Mucosa of rectum (tissue), 2 donors: ENCODE measurements at regions not wholly inside any gene's neighbourhood (a gene's known extent, or its start where the extent isn't known, plus 50 kb on each side); places are given as distances from the start of the nearest gene placed in this dataset.
"Not testable (repeated sequence)": the region's sequence is repeated elsewhere in the genome, so short reads cannot be mapped to it uniquely, and the experiment has no call there.

Source experiments
- H3K27ac ChIP-seq, 2 donors: one replicate each; pipeline ENCODE4 v1.7.0; 2013; ENCODE audit warnings: inconsistent platforms in 2 of 2, low read depth in 2 of 2, low read length in 2 of 2
- H3K27me3 ChIP-seq, 2 donors: one replicate each; pipeline ENCODE4 v1.7.0; 2013; ENCODE audit warnings: low read length in 2 of 2; ENCODE audit not compliant: control insufficient read depth in 2 of 2, insufficient read depth in 2 of 2
- H3K36me3 ChIP-seq, 2 donors: one replicate each; pipeline ENCODE4 v1.7.0; 2013; ENCODE audit warnings: low read length in 2 of 2; ENCODE audit not compliant: control insufficient read depth in 2 of 2, insufficient read depth in 2 of 2
- H3K4me1 ChIP-seq, 2 donors: one replicate each; pipeline ENCODE4 v1.7.0; 2013; ENCODE audit warnings: low read length in 2 of 2, mild to moderate bottlenecking in 1 of 2; ENCODE audit not compliant: control insufficient read depth in 2 of 2, insufficient read depth in 2 of 2
- H3K4me3 ChIP-seq, 2 donors: one replicate each; pipeline ENCODE4 v1.7.0; 2013; ENCODE audit warnings: low read length in 2 of 2
- H3K9ac ChIP-seq, 2 donors: one replicate each; pipeline ENCODE4 v1.7.0; 2013; ENCODE audit warnings: low read length in 2 of 2, low read depth in 1 of 2, mild to moderate bottlenecking in 1 of 2
- H3K9me3 ChIP-seq, 2 donors: one replicate each; pipeline ENCODE4 v1.7.0; 2013; ENCODE audit warnings: low read length in 2 of 2; ENCODE audit not compliant: control insufficient read depth in 2 of 2
- donor health status: healthy.
- donor health status: Normal muscosa, but diverticular disease.

DNA sequence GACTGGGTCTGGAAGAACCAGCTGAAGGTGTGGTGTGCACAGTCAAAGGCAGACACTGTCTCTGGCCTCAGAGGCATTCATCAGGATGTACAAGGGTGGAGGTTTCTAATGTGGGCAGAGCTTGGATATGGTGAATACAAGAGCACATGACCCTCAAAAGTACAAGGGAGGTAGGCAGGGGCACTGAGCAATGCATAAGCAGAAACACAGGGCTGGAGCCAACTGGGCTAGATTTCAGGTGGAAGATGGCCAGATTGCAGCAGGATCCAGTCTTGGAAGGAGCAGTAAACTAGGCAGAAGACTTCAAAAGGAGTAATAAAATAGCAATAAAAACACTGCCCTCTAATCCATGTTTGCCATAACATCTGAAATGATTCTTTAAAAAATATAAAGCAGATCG, 417.1 kb downstream of the OLFM4 start:
- Histone ChIP-seq H3K27me3 (no peaks in the 10 kb centered on the region), H3K36me3 (no peaks in the 10 kb centered on the region), H3K4me1 (no peaks in the 10 kb centered on the region), H3K27ac (no peak overlapping the region), H3K4me3 (no peak overlapping the region), H3K9ac (no peak overlapping the region), H3K9me3 (no peaks in the 10 kb centered on the region)

DNA sequence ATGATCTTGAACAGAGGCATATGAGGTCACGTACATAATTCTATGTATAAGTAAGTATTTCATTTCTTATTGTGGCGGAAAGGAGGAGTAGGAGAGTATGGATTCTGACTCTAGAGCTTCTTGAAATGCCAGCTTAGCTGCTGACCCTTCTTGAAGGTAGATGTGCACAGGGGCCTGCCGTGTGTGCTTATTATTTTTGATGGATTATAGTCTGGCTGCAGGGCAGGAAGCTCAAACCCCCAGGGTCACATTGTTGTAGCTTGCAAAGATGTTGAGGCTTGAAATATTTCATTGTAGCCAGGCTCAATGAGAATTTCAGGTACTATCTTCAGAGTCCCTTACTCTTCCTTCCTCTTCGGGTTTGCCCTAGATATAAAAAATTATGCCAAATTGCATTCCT, 418.8 kb downstream of the OLFM4 start:
- H3K9ac ChIP-seq, result no peak overlapping the region
- no peak overlapping the region for H3K4me3 ChIP-seq
- no peaks in the 10 kb centered on the region for H3K4me1 ChIP-seq
- no peaks in the 10 kb centered on the region for H3K9me3 ChIP-seq
- H3K27ac ChIP-seq, result no peak overlapping the region
- H3K36me3 ChIP-seq, result no peaks in the 10 kb centered on the region
- no peaks in the 10 kb centered on the region for H3K27me3 ChIP-seq

DNA sequence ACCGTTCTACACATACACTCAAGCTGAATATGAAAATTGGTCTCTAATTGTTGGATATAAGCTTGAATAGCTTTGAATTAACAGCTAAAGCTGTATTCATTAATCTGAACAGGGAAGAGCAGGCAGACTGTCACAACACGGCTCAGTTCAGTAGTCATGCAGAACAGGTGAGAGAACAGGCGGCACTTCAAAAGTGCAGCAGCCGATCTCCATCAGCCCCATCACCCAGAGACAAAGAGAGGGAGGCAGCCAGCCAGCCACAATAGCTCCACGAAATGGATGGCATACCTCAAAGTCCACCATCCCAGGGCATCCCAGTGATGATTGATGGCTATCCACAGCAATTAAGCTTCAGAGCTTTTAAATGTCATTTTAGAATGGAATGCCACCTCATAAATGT, 419.2 kb downstream of the OLFM4 start:
- Histone ChIP-seq H3K4me3 (no peak overlapping the region), H3K4me1 (no peaks in the 10 kb centered on the region), H3K27ac (no peak overlapping the region), H3K36me3 (no peaks in the 10 kb centered on the region), H3K9me3 (no peaks in the 10 kb centered on the region), H3K9ac (no peak overlapping the region), H3K27me3 (no peaks in the 10 kb centered on the region)

DNA sequence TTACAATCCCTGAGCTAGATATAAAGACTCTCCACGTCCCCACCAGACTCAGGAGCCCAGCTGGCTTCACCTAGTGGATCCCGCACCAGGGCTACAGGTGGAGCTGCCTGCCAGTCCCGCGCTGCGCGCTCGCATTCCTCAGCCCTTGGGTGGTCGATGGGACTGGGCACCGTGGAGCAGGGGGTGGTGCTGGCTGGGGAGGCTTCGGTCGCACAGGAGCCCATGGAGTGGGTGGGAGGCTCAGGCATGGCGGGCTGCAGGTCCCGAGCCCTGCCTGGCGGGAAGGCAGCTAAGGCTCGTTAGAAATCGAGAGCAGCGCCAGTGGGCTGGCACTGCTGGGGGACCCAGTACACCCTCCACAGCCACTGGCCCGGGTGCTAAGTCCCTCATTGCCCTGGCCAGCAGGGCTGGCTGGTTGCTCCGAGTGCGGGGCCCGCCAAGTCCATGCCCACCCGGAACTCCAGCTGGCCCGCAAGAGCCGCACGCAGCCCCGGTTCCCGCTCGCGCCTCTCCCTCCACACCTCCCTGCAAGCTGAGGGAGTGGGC, 423.7 kb downstream of the OLFM4 start:
- not testable (repeated sequence) for H3K9ac ChIP-seq, H3K36me3 ChIP-seq, H3K4me1 ChIP-seq, H3K9me3 ChIP-seq, H3K4me3 ChIP-seq, H3K27me3 ChIP-seq, H3K27ac ChIP-seq

DNA sequence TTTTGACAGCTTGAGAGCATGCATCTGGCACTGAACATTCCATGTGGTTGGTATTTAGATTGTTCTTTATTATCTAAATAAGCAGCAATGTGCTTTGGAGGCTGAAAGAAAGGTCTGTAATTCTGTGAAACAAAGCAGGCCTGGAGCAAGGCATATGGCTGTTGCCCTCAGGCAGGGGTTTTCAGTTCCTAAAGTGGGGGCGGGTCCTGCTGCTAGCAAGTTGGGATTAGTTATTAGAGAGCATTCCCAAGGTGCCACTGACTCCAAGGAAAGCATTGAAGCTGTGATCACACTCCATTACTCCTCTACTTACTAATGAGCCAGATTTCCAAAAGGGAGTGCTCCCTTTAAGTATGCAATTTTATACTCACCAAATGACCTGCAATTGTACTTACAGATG, 432.2 kb downstream of the OLFM4 start:
- no peaks in the 10 kb centered on the region for H3K36me3 ChIP-seq
- H3K4me3 ChIP-seq, result no peak overlapping the region
- H3K9ac ChIP-seq, result no peak overlapping the region
- no peaks in the 10 kb centered on the region for H3K27me3 ChIP-seq
- H3K27ac ChIP-seq, result no peak overlapping the region
- H3K9me3 ChIP-seq, result peaks cover 2 to 3% of the 10 kb centered on the region in 2 donors
- no peaks in the 10 kb centered on the region for H3K4me1 ChIP-seq

DNA sequence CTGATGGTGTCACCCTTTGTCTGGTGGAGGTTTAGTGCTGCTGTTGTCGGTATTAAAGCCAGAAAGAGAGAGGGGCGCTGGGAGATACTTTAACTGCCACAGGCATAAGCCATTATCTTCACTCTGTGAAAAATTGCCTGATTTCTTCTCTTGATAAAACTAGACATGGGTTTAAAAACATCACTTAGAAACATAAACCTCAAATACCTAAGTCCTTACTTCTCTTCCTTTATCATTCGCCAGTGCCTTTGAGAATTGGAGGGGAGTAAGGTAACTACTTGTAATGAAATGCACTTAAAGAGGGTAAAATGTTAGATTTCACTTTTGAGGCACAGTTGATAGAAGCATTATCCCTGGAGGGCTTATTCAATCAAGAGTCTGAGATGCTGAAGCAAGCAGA, 434.5 kb downstream of the OLFM4 start:
- H3K4me3 ChIP-seq, result no peak overlapping the region
- H3K27ac ChIP-seq, result no peak overlapping the region
- no peaks in the 10 kb centered on the region for H3K4me1 ChIP-seq
- no peaks in the 10 kb centered on the region for H3K9me3 ChIP-seq
- no peaks in the 10 kb centered on the region for H3K36me3 ChIP-seq
- H3K9ac ChIP-seq, result no peak overlapping the region
- H3K27me3 ChIP-seq, result no peaks in the 10 kb centered on the region

DNA sequence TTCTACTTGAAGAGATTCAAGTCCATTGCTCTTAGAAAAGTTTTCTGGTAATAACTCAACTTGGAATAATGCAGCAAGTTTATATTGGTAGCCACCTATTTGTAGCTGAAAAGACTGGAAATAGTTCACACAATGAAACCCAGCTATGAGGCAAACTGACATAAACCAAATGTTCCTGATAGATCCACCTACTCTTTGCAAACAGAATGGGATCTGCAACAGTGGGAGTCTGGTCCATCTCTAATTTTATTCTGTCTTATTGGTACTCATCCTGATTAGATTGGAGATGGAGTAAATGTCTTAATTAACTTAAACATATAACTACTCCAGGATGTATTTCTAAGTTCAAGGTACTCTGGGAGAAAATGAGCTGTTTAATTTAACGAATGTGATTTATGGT, 438.0 kb downstream of the OLFM4 start:
- Histone ChIP-seq H3K4me3 (no peak overlapping the region), H3K9me3 (no peaks in the 10 kb centered on the region), H3K36me3 (no peaks in the 10 kb centered on the region), H3K9ac (no peak overlapping the region), H3K4me1 (no peaks in the 10 kb centered on the region), H3K27ac (no peak overlapping the region), H3K27me3 (no peaks in the 10 kb centered on the region)

DNA sequence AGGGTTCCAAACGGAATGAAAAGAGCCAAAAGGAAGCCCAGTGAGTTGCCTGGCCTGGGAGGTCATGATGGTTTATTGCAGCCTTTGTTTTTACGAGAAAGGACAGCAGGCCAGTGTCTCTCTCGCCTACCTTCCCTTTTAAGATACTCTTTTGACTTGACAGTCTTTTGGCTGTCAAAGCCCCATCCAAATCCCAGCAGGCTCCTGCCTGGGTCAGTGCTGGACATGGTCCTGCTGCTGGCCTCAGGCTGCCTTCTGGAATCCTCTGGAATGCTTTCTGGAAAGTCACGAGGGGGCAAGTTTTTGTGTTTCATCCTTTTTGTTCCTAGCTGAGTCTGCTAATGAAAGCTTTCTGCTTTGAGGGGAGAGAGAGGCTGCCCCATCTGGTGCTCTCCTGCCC, 444.8 kb downstream of the OLFM4 start:
- Histone ChIP-seq H3K4me1 (no peaks in the 10 kb centered on the region), H3K27me3 (no peaks in the 10 kb centered on the region), H3K9me3 (no peaks in the 10 kb centered on the region), H3K9ac (no peak overlapping the region), H3K27ac (no peak overlapping the region), H3K4me3 (no peak overlapping the region), H3K36me3 (no peaks in the 10 kb centered on the region)

DNA sequence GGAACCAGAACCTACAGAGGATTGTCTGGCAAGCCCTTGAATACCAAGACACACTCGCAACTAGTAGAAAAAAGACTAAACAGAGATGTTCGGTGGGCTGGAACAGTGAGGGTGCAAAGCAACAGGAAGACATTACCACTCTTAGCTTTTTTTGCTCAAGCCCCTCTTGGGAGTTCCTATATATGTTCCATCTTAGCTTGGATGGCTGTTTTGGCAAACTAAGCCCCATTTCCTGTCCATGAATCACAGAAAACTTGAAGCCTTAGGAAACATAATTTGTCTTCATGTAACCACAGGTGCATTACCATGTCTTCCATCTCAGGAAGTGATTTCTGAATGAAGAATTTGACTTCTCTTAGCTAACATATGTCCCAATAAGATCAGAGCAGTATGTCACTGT, 446.3 kb downstream of the OLFM4 start:
- Histone ChIP-seq H3K9ac (no peak overlapping the region), H3K27ac (no peak overlapping the region), H3K36me3 (no peaks in the 10 kb centered on the region), H3K4me3 (no peak overlapping the region), H3K27me3 (no peaks in the 10 kb centered on the region), H3K9me3 (no peaks in the 10 kb centered on the region), H3K4me1 (no peaks in the 10 kb centered on the region)

DNA sequence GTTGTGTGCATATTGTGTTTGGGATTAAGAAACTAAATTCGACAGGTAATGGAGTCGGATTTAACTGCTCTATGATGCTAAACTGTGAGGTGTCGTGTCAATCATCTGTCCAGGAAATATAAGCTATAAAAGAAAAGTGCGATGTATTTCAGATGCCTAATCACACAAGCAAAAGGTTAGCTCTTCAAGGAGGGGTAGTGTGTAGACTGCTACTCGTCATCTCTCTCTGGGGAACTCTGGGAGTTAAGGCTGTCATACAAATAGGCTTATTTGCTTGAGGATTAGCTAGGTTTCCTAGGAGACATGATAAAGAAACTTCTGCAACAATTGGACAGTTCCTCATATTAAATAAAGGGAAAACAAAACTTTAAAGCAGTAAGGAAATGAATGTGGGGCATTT, 462.1 kb downstream of the OLFM4 start:
- no peaks in the 10 kb centered on the region for H3K4me1 ChIP-seq
- no peak overlapping the region for H3K4me3 ChIP-seq
- H3K27me3 ChIP-seq, result no peaks in the 10 kb centered on the region
- H3K27ac ChIP-seq, result no peak overlapping the region
- no peak overlapping the region for H3K9ac ChIP-seq
- no peaks in the 10 kb centered on the region for H3K36me3 ChIP-seq
- no peaks in the 10 kb centered on the region for H3K9me3 ChIP-seq

DNA sequence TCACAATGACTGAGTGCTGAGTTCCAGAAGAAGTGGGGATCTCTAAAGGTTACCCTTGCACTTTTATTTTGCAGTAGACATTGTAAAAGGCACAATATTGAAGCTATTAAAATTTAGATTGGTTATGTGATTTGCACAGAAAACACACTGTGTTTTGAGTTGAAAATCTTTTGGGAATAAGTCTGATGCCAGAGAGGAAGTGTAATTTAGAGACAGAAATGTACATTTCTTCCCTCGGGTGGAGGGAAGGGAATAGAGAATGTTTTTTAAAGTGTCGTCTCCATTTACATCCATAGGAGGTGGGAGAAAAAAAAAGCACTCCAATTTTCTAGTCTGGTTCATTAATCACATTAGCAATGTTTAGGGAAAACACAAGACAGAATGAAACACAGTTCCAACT, 465.8 kb downstream of the OLFM4 start:
- Histone ChIP-seq H3K4me3 (no peak overlapping the region), H3K27ac (no peak overlapping the region), H3K27me3 (no peaks in the 10 kb centered on the region), H3K9ac (no peak overlapping the region), H3K36me3 (no peaks in the 10 kb centered on the region), H3K9me3 (no peaks in the 10 kb centered on the region), H3K4me1 (no peaks in the 10 kb centered on the region)
